GM10248 (cell line): ENCODE measurements at regions not wholly inside any gene's neighbourhood (a gene's known extent, or its start where the extent isn't known, plus 50 kb on each side); places are given as distances from the start of the nearest gene placed in this dataset.

Experiments used
- CTCF ChIA-PET: fragments of 300-600 bp; sonication (Branson Sonifier 250); formaldehyde crosslinking; extraction: SDS; loops from one replicate; lab custom pipeline; 2021; ENCODE audit warnings: antibody characterized with exemption; lab: Yijun Ruan, JAX
- POLR2A ChIA-PET: fragments of 350-650 bp; sonication (Branson Sonifier 250); formaldehyde crosslinking; extraction: SDS; loops from one replicate; lab custom pipeline; 2020; ENCODE audit warnings: antibody characterized with exemption; lab: Yijun Ruan, JAX
- DNase-seq: peaks from one replicate; pipeline ENCODE4 v3.0.0; 2012; ENCODE audit errors: extremely low spot score
- TF ChIP-seq, protein P1 (sequence below): IDR thresholded peaks from 2 replicates; pipeline ENCODE4 v1.5.1; 2012; ENCODE audit warnings: mild to moderate bottlenecking, low read depth; ENCODE audit errors: extremely low read depth, missing control alignments, control extremely low read depth

DNA sequence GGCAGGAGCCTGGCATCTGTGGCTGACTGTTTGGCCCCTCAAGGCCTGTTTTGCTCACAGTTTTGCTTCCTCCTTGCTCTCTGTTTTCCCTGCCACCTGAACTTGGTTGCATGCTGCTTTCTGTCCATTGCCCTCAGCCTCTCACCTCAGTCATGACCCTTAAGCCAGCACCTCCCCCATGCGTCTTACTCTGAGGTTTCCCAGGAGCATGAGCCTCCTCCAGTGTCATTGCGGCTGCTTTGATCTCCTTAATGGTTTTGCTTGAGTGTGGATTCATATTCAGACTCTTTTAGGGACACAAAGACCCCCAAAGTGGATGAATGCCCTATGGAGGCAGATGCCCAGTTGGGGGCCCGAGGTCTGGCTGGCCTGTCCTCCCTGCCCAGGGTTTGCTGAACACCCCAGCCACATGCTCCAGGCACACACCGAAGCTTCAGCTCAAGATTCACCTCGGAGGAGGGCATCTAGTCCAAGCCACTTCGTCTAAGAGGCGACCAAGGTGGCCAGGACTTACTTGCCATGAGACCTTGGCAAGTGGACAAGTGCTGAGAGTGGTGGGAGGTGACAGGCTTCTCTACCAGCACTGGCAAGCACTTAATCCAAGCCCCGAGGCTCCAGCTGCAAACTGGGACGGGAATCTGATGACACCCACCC lies 95.4 kb upstream of the DIO3 start:
- TF ChIP-seq, protein P1, sequence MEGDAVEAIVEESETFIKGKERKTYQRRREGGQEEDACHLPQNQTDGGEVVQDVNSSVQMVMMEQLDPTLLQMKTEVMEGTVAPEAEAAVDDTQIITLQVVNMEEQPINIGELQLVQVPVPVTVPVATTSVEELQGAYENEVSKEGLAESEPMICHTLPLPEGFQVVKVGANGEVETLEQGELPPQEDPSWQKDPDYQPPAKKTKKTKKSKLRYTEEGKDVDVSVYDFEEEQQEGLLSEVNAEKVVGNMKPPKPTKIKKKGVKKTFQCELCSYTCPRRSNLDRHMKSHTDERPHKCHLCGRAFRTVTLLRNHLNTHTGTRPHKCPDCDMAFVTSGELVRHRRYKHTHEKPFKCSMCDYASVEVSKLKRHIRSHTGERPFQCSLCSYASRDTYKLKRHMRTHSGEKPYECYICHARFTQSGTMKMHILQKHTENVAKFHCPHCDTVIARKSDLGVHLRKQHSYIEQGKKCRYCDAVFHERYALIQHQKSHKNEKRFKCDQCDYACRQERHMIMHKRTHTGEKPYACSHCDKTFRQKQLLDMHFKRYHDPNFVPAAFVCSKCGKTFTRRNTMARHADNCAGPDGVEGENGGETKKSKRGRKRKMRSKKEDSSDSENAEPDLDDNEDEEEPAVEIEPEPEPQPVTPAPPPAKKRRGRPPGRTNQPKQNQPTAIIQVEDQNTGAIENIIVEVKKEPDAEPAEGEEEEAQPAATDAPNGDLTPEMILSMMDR: no peak
- CTCF ChIA-PET: no interaction called here
- POLR2A ChIA-PET: no interaction called here
- DNase-seq: no peak

DNA sequence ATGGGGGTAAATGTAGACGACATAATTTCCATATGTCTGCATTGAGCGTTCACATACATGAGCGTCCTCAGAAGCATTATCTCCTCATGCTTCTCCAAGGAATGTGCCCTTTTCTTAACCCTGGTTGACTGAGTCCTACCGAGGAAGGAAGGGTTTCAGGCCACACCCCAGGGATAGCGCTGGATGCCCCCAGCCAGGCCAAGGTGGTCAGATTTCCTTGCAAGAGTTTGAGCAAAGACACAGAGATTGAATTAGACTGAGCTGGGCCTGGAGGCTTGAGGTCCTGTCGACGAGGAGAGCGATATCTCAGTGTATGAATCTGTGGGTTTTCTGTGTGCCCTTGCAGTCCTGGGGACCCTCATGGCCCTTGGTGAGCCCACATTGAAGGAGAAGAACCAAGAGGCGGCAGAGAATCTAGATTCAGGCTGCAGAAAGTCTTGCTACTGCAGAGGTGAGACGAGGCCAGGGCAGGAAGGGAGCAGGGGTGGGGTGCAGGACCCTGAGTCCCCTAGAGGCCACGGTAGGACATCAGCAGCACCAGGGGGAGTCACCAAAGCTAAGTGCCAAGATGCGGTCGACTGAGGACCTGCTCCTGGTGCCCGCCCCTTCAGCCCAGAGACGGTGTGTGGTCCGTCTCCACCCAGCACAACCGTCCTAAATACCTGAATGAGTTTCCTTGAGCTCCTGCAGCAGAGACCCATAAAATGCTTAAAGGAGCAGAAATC lies 94.7 kb upstream of the DIO3 start:
- TF ChIP-seq, protein P1: no peak
- ChIA-PET CTCF (no interaction called here), POLR2A (no interaction called here)
- no peak for DNase-seq

GRCh38 chr14:101467181-101467926 lies 93.9 kb upstream of the DIO3 start:
- ChIA-PET POLR2A (no interaction called here), CTCF (no interaction called here)
- DNase-seq: no peak

GRCh38 chr14:101469382-101470247 lies 91.7 kb upstream of the DIO3 start:
- ChIA-PET POLR2A (no interaction called here), CTCF (no interaction called here)
- TF ChIP-seq, protein P1: no peak
- no peak for DNase-seq

More at GRCh38 chr14:101467181-101467926, 93.9 kb upstream of the DIO3 start:
- TF ChIP-seq, protein P1: no peak

- ChIA-PET POLR2A (interaction anchor here (0.7 kb wide), 1 partner anchor 706 kb away, joined by 3 read pairs; no protein-coding TSS in a partner anchor), CTCF (no interaction called here)
- no peak for DNase-seq
- TF ChIP-seq, protein P1: no peak
Measured at GRCh38 chr14:101470266-101470665, 91.0 kb upstream of the DIO3 start.
